Putamen (tissue), 1 donor: ENCODE measurements at regions not wholly inside any gene's neighbourhood (a gene's known extent, or its start where the extent isn't known, plus 50 kb on each side); places are given as distances from the start of the nearest gene placed in this dataset.
"Not testable (repeated sequence)": the region's sequence is repeated elsewhere in the genome, so short reads cannot be mapped to it uniquely, and the experiment has no call there.

ENCODE experiments used
- DNase-seq: peaks from one replicate; pipeline ENCODE4 v3.0.0-alpha.2; 2016; ENCODE audit warnings: low spot score

DNA sequence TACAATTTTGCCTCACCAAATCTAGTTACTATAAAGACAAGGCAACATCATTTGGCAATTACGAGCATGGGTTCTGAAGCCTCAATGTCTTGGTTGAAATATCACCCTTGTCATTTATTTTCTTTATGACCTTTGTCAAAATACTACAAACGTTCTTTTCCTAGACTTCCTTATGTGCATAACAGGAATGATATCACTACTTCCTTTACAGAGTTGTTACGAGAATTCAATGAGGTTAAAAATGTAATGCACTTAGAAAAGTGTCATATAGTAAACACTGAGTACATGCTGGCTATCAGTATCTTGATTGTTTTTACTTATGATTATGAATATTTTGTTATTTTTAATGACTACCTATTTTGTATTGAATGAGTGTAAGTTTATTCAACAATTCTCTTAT lies 640.9 kb upstream of the CCNG1 start:
- DNase-seq: no peak

DNA sequence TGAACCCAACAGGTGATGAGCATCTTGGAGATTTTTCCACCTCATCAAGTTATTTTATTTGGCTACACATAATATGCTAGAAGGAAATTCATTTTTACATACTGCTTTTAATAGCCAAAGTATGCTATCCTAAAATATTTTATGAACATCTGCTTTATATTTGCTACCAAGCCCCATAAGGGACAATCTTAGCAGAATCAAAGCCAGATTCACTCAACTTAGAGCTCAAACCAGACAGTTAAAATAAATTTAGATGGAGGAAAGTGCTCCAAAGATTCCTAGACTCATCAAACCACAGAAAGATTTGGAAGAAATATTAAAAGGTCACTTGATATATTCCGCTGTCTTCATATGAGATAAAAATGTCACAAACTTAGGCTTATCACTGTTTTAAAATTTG lies 637.1 kb upstream of the CCNG1 start:
- DNase-seq: no peak

DNA sequence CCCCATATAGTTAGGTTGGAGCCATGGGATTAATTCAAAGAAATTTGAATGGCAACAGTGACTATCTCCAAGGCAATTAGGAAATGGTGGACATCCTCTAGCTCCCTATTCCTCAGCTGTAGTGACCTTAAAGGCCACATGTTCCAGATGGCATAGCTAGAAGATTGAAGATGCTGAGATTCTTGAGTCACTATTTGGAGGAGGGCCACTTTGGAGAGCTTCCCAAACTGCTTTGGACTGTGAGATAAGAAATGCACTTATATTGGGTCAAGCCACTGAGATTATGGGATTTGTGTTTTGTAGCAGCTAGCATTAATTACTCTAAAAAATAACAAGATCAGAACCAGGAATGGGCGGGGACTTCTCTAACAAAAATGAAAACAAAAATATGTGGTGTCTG lies 636.2 kb upstream of the CCNG1 start:
- no peak for DNase-seq

- no peak for DNase-seq
Measured at GRCh38 chr5:162806195-162806594, 631.2 kb upstream of the CCNG1 start.

DNA sequence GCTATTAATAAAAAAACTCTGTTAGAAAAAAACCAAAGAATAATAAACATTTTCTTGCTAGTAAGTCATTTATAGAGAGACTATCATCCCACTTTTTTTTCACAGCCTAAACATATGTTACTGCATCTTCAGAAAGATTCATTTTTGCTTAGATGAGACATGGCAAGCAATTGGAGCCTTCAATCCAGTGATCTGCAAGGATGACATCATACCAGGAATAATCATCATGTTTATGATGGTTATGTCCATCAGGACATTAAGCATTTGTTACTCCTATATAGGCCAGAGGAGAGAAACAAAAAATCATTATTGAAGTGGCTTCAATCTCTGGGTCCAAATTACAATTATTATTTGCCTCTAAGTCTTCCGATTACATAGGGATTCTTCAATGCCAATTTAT lies 626.3 kb upstream of the CCNG1 start:
- no peak for DNase-seq

DNA sequence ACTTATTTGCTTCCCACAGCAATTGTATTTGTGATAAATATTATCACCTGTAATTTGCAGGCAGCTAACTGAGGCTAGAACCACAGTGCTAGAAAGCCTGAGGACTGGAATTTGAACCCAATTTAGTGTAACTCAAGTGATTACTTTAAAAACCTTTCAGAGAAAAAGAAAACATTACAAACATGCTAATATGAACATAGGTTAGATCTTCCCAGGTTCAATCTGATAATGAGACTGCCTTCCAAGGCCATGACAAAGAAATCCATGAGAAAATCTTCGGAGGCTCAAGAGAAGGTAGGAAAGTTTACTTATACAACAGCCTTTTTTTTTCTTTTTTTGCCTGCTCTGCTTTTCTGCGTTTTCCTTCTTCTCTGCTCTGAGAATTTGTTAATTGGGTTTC lies 620.6 kb upstream of the CCNG1 start:
- DNase-seq: no peak

GRCh38 chr5:162817364-162817763 lies 620.0 kb upstream of the CCNG1 start:
- no peak for DNase-seq

DNA sequence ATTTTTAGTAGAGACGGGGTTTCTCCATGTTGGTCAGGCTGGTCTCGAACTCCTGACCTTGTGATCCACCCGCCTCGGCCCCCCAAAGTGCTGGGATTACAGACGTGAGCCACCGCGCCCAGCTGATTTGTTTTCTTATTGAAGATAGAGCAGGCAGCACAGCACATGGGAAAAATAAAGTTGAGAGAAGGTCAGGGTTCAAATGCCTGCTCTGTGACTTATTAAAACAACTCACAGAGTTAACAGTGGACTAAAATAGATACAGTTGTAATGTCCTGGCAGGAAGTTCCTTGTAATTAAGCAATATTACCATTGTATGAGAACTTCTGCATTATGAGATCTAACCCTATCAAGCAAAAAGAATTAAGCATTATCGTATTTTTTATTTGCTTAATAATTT lies 615.7 kb upstream of the CCNG1 start:
- not testable (repeated sequence) for DNase-seq

DNA sequence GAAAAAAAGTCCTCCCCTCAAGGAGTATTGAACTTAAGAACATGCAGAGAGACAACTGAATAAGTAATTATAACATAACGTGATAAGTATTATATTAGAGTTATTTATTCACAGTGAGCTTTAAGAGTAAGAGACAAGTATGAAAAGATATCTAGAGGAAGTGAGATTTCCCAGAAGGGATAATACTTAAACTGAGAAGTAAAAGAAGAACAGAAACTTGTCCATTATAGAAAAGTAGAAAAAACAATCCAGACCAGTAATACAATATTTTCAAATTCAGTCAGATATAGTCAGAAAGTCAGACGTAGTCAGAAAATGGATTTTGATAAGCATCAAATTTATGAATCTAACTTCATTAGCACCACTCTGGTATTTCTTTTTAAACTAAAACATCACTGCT lies 613.0 kb upstream of the CCNG1 start:
- DNase-seq: no peak

DNA sequence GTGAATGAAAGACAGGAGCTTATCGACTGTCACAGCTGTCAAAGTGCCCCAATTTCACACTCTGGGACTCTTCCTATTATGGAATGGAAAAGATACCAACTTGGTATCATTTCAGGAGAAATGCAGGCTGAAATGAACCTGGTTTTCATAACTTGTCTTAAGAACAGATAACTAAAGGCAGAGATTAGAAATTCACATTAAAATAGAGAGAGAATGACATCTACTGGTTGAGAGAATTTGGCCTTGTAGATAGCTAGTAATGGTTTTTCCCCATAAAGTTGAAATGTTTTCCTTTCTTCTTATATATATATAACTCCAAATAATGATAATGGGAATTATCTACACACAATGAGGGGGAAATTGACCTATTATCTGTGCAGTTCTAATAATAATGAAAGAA lies 600.2 kb upstream of the CCNG1 start:
- no peak for DNase-seq

DNA sequence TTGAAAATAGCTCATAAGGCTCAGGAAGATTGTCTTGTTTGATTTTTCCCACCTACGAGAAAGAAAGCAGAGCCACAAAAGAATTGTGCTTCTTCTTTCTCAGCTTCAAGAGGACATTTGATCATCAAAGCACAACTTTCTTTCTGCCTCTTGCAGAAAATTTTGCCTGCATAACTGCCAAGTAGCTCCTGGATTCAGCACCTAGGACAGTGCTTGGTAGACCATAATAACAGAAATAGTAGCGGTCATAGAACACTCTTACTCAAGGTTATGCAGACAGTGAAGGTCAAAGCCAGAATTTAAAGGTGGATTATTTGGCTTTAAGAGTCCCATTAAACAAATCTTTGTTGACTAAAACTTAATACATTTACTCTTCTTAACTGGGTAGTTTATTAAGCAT lies 594.7 kb upstream of the CCNG1 start:
- DNase-seq: no peak

GRCh38 chr5:162852134-162852533 lies 585.3 kb upstream of the CCNG1 start:
- DNase-seq: no peak

DNA sequence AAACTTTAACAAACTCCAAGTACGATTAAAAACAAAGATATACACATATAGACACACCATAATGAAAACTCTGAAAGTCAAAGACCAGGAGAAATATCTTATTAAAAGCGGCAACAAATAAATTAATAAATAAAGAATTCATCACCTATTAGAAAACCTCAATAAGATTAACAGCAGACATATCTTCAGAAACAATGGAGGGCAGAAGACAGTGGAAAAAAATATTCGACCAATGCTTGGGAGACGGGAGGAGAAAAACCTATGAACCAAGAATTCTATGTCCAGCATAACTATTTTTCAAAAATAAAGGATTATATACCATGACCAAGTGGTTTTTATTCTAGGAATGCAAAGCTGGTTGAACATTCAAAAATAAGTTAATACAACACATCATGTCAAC lies 578.6 kb upstream of the CCNG1 start:
- no peak for DNase-seq

DNA sequence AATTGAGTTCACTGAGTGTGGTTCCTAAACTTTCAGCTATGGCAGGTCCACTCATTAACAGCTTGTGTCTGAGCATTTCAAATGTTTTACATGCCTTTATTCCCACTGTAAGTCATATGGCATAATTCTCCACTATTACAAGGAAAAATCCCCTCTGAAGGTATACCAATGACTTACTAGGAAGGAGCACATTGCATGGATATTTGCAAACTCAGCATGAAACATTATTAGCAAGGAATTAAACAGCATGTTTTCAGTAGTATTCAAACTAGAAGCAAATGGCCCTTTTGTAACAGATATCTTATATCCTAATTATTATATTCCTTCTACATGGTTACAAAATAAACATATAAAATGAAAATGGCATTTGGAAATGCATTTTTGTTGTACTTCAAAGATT lies 566.4 kb upstream of the CCNG1 start:
- no peak for DNase-seq

GRCh38 chr5:162882629-162883028 lies 554.8 kb upstream of the CCNG1 start:
- no peak for DNase-seq

GRCh38 chr5:162886717-162887116 lies 550.7 kb upstream of the CCNG1 start:
- DNase-seq: no peak

GRCh38 chr5:162888268-162888667 lies 549.1 kb upstream of the CCNG1 start:
- DNase-seq: no peak

GRCh38 chr5:162911873-162912272 lies 525.5 kb upstream of the CCNG1 start:
- no peak for DNase-seq

GRCh38 chr5:162916368-162916767 lies 521.0 kb upstream of the CCNG1 start:
- DNase-seq: no peak

DNA sequence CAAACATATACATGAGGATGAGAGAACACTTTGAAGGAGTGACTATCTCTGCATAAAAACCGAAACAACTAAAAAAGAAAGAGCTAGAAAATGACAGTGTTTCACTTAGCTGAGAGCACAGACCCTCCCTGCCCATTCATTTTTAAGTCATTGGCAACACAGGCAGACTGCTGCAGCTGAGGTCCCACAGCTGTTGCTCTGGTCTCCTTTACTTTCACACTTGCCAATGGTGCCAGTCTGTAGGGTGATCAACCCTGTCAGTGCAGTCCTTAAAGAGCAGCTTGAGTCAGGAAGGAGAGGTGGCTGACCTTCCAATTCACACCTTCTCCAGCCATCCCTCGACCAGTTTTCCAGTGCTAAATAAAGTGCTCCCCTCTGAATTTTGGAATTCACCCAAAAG lies 508.3 kb upstream of the CCNG1 start:
- no peak for DNase-seq

GRCh38 chr5:162931501-162931900 lies 505.9 kb upstream of the CCNG1 start:
- DNase-seq: peak; percentile 65

- no peak for DNase-seq
Measured at GRCh38 chr5:162939991-162940390, 497.4 kb upstream of the CCNG1 start.

DNA sequence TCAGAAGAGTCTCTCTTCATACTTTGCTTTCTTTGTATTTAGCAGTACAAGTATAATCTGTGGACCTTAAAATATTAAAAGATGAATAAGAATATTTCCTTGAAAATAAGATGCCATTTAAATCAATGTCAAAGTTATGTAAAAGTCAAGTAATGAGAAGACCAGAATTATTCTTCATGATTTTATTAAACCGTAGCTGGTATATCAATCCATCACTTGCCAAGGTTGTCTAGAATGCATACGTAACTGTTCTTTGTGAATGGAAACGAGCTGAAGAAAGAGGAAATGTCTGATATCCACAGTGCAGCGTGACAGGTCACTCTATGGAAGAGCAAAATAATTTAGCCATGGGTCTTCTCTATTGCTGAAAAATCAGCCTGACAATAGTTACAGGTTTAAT lies 488.7 kb upstream of the CCNG1 start:
- DNase-seq: no peak

- DNase-seq: no peak
Measured at GRCh38 chr5:162956570-162956969, 480.8 kb upstream of the CCNG1 start.

DNA sequence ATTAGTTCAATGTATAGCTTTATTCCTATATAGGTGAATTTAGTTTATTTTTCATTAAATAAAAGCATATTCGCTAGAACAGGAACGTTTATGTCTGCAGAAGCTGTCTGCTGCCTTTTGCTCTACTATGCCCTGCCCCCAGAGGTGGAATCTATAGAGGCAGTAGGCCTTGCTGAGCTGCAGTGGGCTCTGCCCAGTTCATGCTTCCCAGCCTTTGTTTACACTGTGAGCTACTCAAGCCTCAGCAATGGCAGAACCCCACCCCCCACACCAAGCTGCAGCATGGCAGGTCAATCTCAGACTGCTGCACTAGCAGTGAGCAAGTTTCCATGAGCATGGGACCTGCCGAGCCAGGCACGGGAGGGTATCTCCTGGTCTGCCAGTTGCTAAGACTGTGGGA lies 473.3 kb upstream of the CCNG1 start:
- not testable (repeated sequence) for DNase-seq
